HT-29 (cell line): ENCODE measurements at regions not wholly inside any gene's neighbourhood (a gene's known extent, or its start where the extent isn't known, plus 50 kb on each side); places are given as distances from the start of the nearest gene placed in this dataset.

Experiments used
- DNase-seq: peaks from one replicate; pipeline ENCODE4 v3.0.0-alpha.2; 2015; ENCODE audit warnings: low spot score

DNA sequence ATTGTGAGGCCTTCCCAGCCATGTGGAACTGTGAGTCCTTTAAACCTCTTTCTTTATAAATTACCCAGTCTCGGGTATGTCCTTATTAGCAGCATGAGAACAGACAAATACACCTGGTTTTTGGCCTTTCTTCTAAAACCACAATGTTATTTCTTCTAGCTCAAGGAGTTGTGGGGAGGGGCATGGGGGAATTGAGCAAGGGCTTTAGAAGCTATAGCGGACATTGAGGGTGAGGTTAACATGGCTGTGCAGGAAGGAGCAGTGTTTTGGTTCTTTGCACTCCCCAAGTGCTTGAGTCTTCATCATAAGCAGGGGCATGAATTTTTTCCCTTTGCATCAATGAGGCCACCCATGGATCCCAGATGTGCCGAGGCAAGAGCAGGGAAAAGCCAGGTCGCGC, 86.8 kb downstream of the SPRING1 start:
- DNase-seq, result no peak

DNA sequence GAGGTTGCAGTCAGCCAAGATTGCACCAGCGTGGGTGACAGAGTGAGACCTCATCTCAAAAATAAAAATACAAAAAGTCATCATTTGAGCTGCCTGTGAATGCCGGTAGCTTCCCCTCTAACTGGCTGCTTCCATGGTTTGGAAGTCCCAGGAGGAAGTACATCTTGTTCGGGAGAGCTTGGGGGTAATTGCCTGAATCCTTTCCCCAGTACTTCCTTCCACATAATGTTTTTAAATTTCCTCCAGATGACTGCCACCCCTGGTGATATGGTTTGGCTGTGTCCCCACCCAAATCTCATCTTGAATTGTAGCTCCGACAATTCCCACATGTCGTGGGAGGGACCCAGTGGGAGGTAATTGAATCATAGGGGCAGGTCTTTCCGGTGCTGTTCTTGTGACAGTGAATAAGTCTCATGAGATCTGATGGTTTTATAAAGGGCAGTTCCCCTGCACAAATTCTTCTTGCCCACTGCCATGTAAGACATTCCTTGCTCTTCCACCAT, 87.2 kb downstream of the SPRING1 start:
- no peak for DNase-seq

DNA sequence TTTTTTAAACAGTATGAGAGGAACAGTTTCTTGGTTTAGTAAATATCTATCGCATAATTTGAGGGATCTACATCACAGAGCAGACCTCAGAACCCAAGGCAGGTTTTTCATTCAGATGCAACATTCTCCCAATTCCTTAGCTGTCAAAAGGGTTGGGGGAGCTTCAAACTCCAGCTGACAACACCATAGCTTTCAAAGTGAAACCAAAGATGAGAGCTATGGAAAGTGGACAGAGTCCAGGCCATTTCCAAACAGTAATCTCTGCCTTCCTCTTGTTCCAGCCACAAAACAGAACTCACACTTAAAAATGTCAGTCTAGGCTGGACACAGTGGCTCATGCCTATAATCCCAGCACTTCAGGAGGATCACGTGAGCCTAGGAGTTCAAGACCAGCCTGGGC, 87.8 kb downstream of the SPRING1 start:
- no peak for DNase-seq

DNA sequence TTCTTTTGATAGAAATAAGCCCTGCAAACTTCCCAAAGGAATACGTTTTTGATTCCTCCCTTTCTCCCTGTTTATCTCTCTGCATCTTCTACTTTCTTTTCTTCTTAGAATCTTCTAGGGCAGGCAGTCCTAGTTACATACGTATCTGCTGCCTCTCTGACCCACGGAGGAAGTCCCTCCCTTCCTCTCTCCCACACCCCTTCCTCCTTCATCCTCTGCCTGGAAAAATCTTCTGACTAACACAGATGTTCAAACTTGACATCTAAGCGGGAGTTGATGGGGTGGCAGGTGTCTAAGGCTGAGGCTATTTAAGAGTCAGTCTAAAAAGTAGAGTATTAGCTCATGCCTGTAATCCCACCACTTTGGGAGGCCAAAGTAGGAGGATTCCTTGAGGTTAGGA, 88.6 kb downstream of the MAP1LC3B2 start:
- DNase-seq, result no peak

DNA sequence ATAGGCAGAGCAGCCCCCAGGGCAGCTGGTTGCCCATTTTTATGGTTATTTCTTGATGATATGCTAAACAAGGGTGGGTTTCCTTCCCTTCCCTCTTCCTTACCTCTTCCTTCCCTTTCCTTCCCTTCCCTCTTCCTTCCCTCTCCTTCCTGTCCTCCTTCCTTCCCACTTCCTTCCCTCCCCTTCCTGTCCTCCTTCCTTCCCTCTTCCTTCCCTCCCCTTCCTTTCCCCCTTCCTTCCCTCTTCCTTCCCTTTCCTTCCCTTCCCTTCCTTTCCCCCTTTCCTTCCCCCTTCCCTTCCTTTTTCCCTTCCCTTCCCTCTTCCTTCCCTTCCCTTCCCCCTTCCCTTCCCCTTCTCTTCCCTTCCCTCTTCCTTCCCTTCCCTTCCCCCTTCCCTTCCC, 87.7 kb downstream of the MAP1LC3B2 start:
- DNase-seq, result no peak

DNA sequence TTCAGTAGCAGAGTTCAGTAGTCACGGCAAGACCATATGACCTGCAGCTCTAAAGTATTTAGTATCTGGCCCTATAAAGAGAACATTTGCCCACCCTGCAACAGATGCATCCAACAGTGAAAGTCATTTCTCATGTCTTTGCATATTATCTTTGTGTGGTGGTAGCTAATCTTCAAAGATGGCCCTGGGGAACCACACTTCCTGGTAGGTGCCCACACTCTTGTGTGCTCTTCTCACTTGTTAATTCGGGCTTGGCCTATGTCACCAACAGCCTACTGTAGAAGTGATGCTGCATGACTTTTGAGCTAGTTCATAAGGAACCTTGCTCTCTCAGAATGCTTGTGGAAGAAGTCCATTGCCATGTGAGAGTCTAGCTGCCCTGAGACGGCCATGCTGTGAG, 85.6 kb downstream of the MAP1LC3B2 start:
- DNase-seq, result no peak

DNA sequence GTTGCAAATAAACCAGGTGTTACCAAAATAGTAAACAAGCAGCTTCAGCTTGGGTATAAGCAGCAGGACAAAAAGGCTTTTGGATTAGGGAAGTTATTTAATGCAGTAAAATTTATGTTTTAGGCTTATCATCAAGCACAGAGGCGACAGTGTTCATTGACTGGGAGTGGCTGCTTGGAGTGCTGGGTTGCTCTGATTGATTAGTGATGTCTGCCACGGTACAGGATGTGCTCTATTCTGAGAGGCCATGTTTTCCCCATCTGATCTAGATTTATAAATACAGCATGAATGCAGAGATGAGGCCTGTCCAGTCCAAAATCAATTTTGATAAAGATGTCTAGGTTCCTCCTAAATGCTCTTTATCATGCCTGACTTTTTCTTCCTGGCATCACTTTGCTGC, 83.5 kb downstream of the MAP1LC3B2 start:
- no peak for DNase-seq

DNA sequence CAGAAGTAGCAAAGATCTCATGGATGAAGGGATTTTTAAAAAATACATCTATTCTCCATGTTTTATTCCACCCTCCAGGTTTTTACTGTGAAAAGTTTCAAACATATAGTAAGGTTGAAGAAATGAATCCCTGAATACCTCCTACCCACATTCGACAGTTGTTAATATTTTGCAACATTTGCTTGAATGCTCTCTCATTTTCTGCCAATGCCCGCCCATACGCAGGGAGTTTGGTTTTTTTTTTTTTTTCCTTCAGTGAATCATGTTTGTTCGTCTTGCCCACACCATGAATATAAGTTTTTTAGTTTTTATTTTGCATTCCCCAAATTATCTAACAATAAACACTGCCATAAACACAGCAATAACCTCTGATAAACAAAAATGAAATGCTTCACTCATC, 82.9 kb downstream of the MAP1LC3B2 start:
- no peak for DNase-seq

DNA sequence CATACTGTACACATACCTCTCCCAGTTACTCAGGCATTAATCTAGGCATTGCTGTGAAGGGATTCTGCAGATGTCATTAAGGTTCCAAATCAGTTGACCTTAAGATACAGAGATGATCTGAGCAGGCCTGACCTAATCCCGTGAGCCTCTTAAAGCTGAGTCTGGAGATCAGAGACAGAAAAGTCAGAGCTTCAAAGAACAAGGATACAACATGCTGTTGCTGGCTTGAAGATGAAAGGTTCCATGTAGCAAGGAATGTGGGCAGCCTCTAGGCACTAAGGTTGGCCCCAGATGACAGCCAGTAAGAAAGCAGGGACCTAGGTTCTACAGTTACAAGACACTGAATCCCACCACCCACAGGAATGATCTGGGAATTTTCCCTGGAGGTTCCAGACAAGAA, 81.1 kb downstream of the MAP1LC3B2 start:
- no peak for DNase-seq

DNA sequence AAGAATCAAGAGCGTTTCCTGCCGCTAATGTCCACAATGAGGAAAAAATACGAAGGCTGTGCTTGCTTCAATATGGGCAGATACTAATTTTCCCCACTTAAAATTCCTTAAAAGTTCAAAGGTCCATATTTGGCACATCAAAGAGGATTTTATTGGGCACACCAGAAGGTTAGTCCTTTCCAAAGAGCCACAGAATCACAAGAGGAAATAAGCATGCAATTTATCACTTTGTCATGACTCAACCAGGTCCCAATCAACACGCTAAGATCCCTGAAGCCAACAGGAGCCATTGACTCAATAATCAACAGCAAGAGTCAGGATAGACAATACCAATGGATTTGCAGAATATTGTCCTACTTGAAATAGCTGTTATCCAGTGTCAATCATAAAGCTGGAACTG, 80.6 kb downstream of the MAP1LC3B2 start:
- no peak for DNase-seq

DNA sequence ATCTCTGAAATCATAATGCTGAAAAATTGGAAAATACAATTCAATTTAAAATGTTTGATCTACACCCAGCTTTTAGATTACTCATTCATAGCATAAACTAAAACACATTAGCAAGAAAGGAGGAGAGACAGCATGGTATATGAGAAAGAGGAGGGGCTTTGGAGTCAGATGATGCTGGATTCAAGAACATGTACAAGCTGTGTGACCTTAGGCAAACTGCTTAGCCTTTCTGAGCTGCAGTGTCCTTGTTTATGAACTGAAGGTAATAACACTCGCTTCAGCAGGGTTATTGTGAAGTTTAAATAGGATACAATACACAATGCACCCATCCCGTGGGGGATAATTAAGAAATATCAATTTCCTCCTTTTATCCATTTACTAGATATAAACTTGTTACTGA, 79.2 kb downstream of the MAP1LC3B2 start:
- DNase-seq, result no peak

DNA sequence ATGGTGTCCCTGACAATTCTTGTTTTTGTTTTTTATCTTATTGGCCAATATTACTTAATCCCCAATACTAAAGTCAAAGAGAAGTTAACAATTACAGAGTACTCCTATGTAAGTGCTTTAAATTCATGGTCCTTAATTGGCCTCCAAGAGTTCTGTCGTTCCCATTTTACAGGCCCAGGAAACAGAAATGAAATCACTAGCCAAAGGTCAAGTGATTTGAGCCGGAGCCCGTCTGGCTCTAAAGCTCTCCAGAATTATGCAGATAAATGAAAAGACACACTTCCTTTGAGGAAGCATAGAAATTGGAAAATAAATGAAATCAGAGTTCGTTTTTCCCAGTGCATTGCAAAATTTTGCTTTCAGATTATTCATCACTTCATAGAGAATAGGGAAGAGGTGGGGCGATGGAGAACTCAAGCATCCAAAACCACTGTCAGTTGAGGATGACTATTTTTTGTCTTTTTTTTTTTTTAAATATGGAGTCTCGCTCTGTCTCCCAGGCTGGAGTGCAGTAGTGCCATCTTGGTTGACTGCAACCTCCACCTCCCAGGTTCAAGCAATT, 78.5 kb downstream of the MAP1LC3B2 start:
- DNase-seq, result no peak

DNA sequence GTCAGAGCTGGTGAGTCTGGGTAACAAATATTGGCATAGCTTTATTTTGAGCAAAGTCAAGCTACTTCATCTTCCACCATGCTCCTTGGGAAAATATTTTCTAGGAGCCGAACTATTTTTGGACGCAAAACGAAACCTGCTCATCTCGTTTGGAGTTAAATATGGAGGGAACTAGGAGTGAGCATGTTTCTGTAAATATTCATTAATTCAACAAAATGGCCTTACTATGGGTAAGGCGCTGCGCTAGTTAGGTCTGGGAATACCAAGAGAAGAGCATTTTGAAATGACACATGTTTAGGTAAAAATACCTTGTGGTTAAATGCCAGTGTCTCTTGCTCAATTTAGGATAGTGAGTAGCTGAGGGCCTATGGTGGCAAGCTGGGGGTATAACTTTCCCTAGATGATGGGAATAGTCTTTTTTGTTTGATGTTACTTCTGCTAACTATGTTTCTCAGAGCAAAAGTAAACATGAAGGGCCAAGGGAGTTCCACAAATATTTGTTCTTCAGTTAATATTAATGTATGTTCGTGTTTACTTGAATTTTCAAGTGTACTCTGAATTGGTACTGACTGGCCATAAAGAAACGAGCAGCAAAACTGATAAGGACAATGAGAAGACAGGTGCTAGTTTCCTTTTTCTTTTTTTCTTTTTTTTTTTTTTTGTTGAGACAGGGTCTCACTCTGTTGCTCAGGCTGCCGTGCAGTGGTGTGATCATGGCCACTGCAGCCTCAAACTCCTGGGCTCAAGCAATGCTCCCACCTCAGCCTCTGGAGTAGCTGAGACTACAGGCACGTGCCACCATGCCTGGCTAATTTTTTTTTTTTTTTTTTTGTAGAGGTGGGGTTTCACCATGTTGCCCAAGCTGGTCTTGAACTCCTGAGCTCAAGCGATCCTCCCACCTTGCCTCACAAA, 77.7 kb downstream of the MAP1LC3B2 start:
- no peak for DNase-seq

DNA sequence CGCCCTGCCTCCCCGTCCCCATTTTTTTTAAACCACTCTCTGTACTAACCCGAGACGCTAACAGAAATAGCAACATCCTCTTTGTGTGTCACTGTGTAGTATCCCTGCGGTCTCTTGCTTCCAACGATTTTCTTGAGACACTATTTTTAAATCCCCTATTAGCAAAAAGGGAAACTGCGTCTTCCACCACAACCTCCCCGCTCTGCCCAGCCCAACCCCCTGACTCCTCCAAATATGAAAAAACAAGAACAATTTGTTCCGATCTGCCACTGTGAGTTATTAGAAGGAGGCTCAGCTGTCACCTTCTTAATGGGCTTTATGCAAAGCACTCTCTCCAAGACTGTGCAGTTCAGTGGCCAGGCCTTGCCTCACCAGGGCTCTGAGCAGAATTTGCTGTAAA, 76.3 kb downstream of the MAP1LC3B2 start:
- no peak for DNase-seq

DNA sequence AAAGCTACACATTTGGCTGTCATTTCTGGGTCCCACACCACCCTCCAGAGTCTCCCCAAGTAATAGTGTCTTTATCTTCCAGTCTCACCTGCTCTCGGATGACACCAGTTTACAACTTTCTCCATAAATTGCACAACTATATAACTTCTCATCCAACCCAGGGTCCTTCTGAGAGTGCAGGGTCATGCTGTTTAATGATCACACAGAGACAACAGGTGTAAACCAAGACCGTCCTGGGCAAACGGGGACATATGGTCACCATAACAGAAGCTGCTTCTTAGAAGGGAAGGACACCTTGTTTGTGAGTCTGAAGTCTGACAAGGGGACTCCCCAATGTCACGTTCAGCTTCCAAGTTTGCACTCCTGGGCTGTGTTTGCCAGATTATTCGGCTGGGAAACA, 74.3 kb downstream of the MAP1LC3B2 start:
- no peak for DNase-seq

DNA sequence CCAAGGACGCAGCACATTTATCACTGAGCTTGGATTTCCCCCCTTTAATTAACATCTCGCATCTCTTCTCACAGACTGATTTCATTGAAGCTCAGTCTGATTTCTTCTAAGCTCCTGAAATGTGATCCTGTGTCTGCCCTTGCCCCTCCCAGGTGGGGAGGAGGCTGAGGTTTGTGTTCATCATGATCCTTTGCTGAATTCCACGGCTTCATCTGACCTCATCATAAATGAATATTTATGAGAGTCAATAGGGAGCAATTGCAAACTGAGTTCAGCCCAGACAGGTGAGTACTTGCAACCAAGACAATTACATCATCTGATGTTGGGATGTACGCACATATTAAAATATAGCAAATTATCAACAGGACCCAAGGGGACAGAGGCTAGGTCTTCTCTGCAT, 72.4 kb downstream of the MAP1LC3B2 start:
- no peak for DNase-seq

DNA sequence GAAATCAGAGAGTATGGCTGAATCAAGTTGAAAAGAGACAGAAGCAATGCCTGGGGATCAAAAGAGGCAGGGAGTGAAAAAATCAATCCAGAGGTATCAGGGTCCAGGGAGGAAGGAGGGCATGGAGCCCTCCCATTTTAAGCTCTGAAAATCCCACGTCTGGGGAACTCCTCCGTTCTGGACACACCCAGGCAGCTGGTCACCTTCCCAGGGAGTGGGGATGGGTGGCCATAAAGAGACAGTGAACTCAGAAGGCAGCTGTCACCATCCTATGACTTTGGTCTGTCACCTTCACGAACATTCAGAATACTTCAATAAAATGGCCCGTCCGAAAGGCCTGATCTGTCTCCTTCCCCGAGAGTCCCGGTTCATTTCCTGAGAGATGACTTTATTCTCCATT, 71.6 kb downstream of the MAP1LC3B2 start:
- no peak for DNase-seq

DNA sequence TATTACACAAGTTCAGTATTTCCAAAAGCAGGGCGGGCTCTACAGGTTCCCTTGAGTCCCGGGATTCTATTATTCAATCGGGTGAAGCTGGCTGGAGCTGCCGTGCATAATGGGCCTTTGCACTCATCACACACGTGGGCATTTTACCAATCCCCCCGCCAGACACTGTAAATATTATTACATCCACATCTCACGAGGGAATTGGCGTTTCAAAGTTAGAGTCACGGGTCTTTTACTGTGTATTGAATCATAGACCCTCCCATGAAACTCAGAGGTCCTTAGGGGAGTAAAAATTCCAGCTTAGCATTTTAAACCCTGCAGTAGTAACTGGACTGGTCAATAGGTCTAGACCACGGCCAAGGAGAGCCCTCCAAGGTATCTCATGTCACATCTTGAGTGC, 70.3 kb downstream of the MAP1LC3B2 start:
- no peak for DNase-seq

DNA sequence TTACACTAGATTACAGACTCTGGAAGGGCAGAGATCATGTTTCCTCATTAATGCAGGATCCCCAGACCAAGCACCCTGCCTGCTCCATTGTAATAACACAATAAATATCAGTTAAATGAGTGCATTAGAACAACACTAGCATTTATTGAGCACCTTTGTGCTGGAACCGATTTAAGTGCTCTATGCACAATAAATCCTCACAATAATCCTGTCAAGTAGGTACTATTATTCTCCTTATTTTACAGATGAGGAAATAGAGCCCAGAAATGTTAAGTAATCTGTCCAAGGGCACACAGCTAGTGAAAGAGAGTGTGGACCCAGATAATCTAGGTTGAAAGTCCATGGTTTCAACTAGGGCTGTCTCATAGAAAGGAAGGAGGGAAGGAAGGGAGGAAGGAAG, 69.8 kb downstream of the MAP1LC3B2 start:
- no peak for DNase-seq

DNA sequence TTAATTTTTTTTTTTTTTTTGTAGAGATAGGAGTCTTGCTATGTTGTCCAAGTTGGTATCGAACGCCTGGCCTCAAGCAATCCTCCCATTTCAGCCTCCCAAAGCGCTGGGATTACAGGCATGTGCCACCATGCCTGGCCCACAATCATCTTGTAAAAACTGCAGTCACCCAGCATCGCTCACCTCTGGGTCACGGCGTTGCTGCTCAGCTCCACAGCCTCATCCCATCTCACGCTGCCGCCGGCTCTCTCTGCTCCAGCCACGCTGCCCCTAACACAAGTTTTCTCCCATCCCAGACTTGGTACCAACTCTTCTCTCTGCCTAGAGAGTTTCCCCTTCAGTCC, 69.2 kb downstream of the MAP1LC3B2 start:
- DNase-seq, result no peak
